AG08396 (cell line): ENCODE measurements at regions not wholly inside any gene's neighbourhood (a gene's known extent, or its start where the extent isn't known, plus 50 kb on each side); places are given as distances from the start of the nearest gene placed in this dataset.
"Not testable (repeated sequence)": the region's sequence is repeated elsewhere in the genome, so short reads cannot be mapped to it uniquely, and the experiment has no call there.

Source experiments
- DNase-seq: peaks from one replicate; pipeline ENCODE4 v3.0.0; 2012; ENCODE audit warnings: low spot score, mixed read lengths

DNA sequence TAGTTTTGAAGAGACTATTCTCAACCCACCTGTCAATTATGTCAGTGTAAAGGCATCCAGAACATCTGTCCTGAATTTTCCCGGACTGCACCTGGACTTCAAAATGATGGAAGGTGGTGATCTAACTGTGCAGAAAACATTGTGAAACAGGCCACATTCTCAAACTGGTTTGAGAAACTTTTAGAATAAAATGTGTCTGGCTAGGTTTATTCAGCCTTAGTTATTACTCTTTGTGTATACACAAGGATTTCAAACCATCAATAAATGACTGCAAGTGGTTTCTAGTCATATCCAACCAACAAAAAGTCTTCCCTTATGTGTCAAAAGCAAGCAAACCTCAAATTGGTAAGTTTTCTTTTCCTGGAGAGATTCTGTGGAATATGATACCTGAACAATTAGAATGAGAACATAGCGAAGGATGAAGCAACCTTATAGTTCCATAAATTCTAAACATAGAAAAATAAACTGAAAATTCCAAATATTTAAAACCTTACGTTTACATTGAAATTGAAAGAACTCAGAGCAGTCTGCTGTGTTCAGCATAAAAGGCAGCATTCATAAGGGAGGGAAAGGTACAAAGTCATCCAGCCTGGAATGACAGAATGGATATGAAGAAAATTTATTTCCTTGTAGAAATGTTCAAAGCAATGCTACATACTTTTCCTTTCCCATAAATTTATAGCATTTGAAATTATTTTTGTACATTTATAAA lies 306.6 kb upstream of the TGFBR2 start:
- DNase-seq, result no peak

DNA sequence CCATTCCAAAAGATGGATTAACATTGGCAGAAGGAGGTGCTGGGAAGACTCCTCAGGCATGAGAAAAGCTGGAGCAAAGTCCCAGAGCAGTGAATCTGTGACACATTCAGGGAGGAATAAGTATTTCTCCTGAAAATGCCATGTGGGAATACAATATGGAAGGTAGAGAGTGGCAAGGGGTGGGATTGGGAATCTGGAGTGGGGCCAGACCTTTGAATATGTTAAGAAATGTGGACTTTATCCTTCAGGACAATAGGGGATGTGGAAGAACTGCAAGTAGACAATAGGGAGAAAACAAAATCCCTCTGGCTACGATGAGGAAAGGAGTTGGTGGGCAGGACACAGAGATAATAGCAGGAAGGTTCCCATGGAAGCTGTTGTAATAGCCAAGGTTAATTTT lies 305.6 kb upstream of the TGFBR2 start:
- DNase-seq, result no peak

DNA sequence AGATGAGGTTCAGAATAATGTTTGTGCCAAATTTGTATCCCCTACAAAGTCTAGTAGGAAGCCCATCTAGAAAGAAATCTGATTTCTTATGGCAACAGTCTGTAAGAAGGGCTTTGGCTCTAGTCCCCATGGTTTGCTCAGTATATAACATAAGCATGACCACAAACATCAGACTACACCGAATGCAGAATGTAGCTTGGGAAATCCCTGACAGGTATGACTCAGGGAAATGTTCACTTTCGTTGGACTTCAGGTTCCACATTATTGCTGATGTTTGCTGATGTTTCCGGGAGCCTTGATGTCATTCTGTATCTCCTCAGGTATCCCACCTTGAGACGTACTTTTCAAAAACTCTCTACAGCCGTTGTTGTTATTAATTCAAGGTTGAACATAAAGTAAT lies 304.4 kb upstream of the TGFBR2 start:
- no peak for DNase-seq

DNA sequence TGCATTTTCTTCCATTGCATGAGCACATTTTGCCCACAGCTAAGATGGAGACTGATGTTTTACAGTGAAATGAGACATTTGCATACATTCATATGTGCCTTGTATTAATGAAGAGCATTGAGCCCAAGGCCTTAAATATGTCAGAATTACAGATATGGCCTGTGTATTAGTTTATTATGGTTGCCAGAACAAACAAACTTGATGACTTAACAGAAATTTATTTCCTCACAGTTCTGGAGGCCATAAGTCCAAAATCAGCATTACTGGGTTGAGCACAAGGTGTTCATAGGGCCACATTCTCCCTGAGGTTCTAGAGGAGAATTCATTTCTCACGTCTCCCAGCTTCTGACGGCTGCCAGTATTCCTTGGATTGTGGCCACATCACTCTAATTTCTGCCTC lies 302.6 kb upstream of the TGFBR2 start:
- DNase-seq, result no peak

DNA sequence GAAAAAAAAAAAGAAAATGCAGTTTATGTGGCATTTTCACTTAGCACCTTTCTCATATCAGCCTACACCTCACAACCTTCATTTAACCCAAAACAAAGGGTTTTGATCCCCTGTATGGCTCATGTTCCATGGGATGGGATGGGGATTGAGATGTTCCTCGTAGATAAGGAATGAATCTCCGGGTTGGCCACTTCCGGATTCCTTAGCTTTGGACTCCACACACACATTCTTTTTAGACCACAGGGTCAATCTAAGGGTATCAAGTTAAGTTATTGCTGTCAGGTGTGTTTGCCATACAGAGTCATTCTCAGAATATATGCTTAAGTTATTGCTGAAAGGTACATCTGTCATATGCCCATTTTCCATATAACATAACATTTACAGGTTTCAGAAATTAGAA lies 301.4 kb upstream of the TGFBR2 start:
- DNase-seq, result no peak

DNA sequence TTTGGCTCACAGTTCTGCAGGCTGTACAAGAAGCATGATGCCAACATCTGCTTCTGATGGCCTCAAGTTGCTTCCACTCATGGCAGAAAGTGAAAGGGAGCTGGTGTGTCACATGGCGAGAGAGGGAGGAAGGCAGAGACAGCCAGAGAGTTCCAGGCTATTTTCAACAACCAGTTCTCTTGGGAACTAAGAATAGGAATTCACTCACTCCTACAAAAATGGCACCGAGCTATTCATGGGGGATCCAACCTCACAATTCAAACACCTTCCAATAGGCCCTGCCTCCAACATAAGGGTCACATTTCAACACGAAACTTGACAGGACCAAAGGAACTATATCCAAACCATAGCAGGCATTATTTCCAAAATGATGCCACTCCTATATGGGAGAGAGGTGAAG lies 299.5 kb upstream of the TGFBR2 start:
- DNase-seq, result no peak

DNA sequence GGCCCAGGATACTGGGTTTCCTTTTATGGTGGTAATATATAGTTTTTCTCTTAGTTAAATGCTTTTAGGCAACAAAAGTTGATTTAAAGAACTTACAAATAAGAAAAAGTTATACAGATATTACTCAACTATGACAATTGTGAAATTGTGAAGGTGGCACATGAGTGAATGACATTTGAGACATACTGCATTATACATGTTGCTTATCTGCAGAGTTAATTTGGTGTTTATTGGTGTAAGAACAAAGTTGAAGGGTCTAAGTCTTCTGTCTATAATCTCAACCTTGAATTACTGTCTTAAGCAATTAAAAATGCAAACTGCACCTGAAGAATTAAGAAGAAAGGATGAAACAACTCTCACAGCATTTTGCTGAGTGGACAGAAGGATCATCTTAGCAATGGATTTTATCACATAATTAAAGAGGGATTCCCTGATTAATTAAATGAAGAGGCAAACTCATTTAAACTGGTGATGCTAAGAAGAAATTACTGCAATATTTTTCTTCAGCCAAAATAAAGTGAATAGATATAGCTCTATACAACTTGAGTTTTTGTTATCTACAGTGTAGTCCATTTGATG lies 298.9 kb upstream of the TGFBR2 start:
- no peak for DNase-seq

DNA sequence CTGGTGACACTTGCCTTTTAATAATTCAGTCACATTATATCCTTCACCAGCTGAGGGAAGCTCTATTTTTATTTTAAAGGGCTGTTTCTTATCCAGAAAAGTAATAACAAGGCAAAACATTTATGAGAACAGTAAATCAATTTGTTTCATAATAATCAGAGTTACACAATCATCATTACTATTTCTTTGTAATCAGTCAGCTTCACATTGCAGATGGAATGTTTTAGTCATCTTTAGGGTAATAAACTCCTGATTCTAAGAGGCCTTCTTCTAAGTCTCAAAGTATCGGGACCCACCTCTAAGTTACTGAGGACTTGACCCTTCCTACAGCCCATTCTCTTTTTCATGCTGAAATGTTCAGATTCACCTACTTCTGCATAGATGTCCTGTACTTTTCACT lies 298.3 kb upstream of the TGFBR2 start:
- no peak for DNase-seq

DNA sequence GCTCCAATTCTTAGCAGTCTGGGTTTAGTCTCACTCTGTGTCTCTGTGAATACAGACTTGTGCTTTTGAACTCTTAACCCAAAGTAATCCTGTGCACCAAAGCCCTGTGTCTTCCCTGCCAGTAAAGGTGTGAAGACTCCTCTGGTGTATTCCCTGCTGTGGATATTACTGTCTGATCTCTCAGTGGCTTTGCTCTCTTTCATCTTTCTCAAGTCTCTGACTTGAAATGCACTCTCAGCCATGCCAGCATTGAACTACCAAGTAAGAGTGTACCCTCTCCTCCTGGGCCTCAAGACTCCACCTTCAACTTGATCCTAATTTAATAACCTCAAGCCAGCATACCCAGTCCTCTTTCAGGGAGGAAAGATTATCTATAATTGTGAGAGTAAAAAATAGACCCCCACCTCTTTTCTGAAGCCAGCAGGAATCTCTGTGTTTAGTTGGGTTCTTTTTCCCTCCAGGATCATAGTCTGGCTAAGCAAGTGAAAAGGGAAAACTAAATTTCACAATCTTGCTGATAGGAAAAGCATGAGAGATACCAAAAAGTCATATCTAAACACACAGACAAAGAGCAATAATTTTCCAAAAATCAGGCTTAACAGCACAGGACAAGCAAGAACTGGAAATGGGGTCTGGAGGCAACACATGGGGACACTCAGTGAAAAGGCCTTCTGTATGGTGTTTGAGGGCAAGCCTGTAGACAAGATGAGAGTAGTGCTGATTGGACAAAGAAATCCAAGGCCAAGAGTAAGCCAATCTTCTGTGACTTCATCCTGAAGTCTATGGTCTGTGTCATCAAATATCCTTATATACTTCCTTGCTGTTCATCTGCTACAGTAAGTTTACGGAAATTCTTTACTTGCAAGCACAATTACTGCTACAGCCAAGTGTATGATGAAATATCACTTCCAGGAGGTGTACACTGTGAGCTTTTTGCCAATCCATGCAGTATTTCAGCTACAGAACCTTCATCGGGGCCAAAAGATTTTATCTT lies 296.1 kb upstream of the TGFBR2 start:
- no peak for DNase-seq

DNA sequence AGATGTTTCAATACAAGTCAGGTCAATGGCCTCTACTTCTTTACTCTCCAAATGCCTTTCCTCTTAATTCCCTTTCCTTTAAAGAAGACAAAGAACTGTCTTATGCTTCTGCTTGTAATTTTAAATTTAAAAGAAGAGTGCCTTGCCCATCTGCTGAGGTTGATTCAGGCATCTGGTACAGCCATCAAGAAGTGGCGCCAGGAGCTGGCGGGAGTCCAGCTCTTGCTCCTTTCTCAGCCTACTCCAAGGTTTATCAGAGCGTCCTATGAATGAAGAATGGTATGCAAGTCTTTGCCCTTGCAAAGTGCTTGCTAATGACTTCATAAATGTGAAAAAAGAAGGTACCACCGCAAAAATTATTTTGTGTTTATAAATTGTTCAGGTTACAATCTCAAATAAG lies 294.6 kb upstream of the TGFBR2 start:
- DNase-seq, result no peak

DNA sequence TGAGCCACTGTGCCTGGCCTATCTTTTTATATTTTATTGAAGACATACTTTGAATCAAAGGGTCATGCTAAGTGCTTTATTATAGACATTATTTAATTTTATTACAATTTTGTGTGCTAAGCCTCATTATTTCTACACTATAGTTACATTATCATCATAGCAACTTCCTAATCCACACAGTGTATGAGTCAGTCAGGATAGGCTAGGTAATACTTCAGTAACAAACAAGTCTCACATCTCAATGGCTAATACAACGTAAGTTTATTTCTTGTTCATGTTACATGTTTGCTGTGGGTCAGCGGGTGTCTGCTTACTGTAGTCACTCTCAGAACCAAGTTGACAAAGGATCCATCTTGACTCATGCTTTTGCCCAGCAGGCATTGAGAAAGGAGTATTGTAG lies 292.6 kb upstream of the TGFBR2 start:
- DNase-seq, result no peak

DNA sequence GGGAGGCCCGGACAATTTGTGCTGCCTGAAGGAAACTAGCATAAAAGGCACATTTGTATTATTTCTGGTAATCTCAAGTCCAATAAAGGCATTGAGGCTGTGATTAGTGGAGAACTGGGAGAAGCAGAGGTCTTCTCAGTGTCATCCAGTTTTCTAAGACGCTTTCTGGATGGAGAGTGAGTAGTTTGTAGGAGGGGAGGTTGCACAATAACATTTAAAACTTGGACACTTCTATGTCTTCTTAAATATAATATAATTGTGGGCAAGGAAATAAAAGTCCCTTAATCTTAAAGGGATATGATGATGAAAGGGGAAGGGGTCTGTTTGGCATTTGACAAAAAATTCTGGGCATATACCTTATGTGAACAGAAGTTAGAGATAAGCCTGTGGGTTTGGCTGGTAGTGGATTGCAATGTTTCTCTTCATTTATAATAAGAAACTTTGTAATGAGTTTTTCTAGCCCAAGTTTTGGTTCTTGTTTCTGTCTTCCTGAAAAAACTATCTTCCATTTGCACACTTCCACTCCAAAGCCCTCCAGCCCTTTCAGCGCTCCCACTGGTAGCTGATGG lies 291.6 kb upstream of the TGFBR2 start:
- DNase-seq, result no peak

DNA sequence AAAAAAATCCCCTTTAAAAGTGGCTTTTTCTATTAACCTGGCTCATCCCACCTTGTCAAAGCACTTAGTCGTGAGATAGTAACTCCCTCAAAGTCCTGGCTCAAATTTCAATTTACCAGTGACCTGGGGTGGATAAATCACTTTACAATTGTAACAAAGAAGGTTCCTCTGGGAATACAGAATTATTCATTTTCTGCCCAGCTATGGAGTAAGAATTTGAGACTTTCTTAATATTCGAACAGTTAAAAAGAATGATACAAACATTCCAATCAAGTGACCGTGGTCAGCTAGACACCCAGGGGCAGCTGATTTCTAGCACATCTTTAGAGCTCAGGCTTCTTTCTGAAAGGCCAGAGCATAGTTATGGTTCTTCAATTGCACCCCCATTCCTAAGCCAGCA lies 291.0 kb upstream of the TGFBR2 start:
- peak; percentile 16 for DNase-seq

DNA sequence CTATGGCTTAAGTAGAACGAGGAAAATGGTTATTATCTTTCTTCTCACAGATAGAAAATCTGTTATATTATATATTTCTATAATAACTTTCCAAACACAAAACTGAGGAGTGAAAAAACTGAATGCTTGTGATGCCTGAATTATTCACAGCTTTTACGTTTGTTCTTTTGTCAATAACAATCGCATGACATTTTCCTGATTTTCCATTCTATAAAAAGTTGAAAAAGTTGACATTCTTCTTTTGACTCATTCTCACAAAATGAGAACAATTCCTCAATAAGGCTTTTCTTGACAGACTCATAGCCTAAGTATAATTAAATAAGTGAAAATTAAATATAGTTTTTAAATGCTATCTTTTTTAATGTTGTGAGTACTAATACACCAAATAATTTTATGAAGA lies 288.8 kb upstream of the TGFBR2 start:
- DNase-seq, result no peak

DNA sequence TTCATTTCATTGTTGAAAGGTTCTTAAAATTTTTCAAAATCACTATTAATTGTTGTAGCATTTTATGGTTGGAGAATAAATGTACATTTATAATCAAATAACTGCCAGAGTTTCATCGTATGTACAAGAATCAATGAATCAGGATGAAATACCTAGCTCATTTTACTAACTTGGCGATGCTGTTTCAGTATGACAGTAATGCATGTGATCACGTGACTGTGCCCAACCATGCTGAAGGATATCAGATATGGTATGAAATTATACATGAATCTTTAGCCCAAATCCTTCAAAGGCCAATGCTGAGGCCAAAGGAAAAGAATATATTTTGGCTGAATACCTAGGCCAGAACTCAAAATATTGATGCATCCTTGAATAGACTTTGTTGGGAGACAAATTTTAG lies 288.3 kb upstream of the TGFBR2 start:
- no peak for DNase-seq

DNA sequence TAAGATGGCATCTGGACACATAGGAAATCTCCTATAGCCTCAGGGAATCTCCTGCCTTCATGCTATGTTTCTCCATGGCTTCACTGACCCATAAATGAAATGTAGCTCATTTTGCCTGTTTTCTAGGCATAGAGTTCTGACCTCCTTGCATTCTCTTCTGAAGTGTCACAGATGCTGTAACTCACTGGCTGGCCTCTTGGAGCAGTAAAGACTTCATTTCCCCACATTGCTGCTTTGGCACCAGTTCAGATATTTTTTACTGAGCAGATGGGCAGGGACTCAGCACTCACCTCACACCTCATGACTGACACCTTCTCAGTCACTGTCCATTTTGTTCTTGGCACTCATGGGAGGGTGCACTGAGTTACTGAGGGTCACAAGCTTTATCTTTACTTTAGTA lies 286.7 kb upstream of the TGFBR2 start:
- DNase-seq, result peak; percentile 29

DNA sequence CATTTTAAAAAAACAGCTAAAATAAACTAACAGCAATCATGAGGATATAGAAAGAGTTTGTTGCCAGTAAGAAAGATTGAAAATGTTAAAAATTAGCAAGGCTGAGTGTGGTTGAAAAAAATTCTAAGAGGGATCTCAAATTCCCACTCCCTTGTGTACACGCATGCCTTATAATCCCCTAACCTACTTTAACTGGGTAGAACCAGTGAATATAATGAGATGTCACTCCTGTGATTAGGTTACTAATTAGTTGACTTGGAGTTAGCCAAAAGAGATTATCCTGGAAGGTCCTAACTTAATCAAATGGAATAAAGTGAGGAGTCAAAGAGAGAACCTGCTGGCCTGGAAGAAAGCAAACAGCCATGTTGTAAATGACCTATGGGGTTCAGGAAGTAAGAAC lies 286.0 kb upstream of the TGFBR2 start:
- no peak for DNase-seq

DNA sequence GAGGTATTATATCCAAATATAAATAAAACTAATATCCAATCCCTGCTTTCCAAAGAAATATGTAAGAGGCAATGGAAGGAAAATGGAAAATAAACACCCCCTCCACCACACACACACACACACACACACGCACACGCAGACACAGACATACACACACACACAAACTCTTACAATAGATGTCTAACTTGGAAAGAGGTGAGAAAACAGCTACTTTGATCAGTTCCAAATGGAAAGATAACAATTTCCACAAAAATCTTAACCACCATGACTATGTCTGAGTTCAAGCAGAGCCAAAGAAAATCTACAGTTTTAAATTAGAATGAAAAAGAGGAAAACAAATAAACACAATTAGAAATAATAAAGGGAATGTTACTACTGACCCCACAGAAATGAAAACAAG lies 285.3 kb upstream of the TGFBR2 start:
- no peak for DNase-seq

DNA sequence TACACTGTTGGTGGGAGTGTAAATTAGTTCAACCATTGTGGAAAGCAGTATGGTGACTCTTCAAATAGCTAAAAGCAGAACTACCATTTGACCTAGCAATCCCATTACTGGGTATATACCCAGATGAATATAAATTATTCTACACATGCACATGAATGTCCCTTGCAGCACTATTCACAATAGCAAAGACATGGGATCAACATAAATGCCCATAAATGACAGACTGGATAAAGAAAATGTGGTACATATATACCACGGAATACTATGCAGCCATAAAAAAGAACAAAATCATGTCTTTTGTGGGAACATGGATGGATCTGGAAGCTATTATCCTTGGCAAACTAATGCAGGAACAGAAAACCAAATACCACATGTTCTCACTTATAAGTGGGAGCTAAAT lies 282.8 kb upstream of the TGFBR2 start:
- not testable (repeated sequence) for DNase-seq

DNA sequence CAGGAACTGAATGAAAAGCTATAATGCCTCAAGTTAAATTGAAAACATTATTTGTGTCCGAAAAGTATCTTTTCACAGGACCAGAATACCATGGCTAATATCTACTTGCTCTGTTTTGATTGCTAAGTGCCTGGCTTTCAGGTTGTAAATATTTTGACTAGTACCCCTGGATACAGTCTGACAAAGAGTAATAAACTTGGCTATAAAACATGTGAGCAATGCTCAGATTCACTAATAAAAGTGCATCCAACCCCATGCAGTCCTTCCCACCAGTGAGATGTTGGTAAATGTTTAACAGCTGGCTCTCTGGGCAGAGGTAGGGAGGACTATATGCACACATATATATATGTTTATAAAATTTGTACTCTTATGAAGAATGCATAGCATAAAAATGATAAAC lies 281.8 kb upstream of the TGFBR2 start:
- no peak for DNase-seq

DNA sequence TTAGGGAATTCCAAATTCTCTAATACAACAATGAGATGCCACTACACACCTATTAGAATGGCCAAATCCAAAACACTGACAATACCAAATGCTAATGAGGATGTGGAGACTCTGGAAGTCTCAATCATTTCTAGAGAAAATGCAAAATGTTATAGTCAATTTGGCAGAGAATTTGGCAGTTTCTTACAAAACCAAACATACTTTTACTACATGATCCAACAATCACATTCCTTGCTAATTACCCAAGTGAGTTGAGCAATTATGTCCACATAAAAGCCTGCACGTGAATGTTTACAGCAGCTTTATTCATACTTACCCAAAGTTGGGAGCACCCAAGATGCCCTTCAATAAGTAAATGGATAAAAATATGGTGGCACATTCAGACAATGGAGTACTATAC lies 278.4 kb upstream of the TGFBR2 start:
- not testable (repeated sequence) for DNase-seq

DNA sequence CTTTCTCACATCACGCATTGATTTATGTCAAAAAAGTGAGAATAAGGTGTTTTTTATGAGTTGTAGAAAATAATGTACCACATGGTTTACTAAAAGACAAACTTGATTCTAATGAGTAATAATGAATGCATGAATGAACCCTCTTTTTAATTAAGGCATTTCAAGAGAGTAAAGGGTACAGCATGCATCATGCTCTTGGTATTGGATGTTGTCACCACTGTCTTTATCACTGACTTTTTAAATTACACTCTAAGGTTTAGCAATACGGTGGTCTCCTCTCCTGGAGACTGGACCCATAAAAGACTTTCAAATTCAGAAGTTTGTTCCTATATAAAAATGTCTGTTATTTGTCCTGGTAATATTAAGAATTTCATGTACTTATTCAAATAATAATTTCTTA lies 277.5 kb upstream of the TGFBR2 start:
- DNase-seq, result not testable (repeated sequence)

DNA sequence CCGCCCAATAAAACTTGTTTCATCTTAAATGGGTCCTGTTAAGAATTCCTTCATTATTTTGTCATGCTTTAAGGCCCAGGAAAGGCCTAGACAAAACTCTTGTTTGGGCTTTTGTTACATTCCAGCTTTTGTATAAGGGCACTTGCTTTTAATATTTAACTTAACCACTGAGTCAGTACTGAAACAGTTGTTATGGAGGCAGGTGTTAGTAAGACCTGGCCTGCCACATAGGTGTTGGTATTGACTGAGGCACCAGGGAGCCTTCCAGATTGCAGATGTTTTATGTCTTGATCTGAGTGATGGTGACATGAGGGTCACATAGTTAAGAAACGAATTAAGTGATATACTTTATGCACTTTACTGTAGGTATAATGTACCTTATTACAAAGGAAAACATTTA lies 274.9 kb upstream of the TGFBR2 start:
- no peak for DNase-seq
